ENCODE measurements at regions not wholly inside any gene's neighbourhood (a gene's known extent, or its start where the extent isn't known, plus 50 kb on each side); places are given as distances from the start of the nearest gene placed in this dataset.

GRCh38 chr9:71364186-71364955, 242.9 kb upstream of the TRPM3 start:
- Mint-ChIP-seq H3K4me1 (no peaks in the 10 kb centered on the region), H3K36me3 (ENCODE audit: low read depth) (no peaks in the 10 kb centered on the region), H3K27me3 (peaks cover 14% of the 10 kb centered on the region), H3K27ac (no peak overlapping the region), H3K4me3 (no peak overlapping the region)
- ATAC-seq (no peak), DNase-seq (no peak)
- no peaks in the 10 kb centered on the region for H3K9me3 ChIP-seq (ENCODE audit: control insufficient read depth, low read length, poor library complexity, severe bottlenecking)

DNA sequence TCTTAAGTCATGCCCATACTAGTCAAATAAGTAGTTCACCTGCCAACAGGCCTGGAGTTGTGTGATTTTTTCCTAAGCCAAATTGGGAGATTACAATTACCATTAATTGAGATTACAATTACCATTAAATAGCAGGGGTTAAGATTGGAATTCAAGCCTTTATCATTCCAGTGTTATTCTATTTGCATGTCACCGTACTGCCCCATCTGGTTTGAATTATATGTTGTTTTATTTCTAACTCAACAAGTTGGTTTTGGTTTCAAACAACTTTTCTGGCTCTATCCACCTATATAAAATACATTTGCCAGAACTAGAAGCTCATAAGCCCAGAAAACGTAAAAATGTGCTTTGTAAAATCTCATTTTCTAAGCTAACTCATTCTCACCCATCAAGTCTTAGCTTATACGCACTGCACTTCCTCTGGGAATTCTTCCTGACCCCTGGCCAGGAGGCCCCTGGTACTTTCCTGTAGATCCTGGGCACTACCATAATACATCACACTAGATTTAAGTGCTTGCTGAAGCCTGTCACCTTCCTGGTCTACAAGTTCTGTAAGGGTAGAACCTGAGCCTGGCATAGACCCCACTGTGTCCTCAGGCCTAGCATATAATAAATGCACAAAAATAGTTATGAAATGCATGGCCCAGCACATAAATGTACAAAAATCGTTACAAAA, 242.0 kb upstream of the TRPM3 start:
- Mint-ChIP-seq H3K27me3 (peaks cover 14% of the 10 kb centered on the region), H3K4me1 (peaks cover 2% of the 10 kb centered on the region), H3K27ac (no peak overlapping the region), H3K4me3 (no peak overlapping the region), H3K36me3 (ENCODE audit: low read depth) (no peaks in the 10 kb centered on the region)
- no peak for ATAC-seq
- DNase-seq: no peak
- H3K9me3 ChIP-seq (ENCODE audit: control insufficient read depth, low read length, poor library complexity, severe bottlenecking): no peaks in the 10 kb centered on the region

- H3K27me3 Mint-ChIP-seq: peaks cover 9% of the 10 kb centered on the region
- no peak overlapping the region for H3K27ac Mint-ChIP-seq
- ATAC-seq: no peak
Observed at GRCh38 chr9:71361357-71361756, 239.9 kb upstream of the TRPM3 start.

GRCh38 chr9:71357346-71357745, 235.9 kb upstream of the TRPM3 start:
- no peaks in the 10 kb centered on the region for H3K36me3 Mint-ChIP-seq (ENCODE audit: low read depth)
- H3K4me1 Mint-ChIP-seq: peaks cover 2% of the 10 kb centered on the region
- H3K9me3 ChIP-seq (ENCODE audit: control insufficient read depth, low read length, poor library complexity, severe bottlenecking): no peaks in the 10 kb centered on the region
- ATAC-seq (no peak), DNase-seq (no peak)
- no peak overlapping the region for H3K27ac Mint-ChIP-seq
- H3K27me3 Mint-ChIP-seq: peaks cover 15% of the 10 kb centered on the region
- H3K4me3 Mint-ChIP-seq: no peak overlapping the region

More at GRCh38 chr9:71361357-71361756, 239.9 kb upstream of the TRPM3 start:
- Mint-ChIP-seq H3K4me1 (peaks cover 2% of the 10 kb centered on the region), H3K4me3 (no peak overlapping the region), H3K36me3 (ENCODE audit: low read depth) (no peaks in the 10 kb centered on the region)
- DNase-seq: no peak
- H3K9me3 ChIP-seq (ENCODE audit: control insufficient read depth, low read length, poor library complexity, severe bottlenecking): no peaks in the 10 kb centered on the region

DNA sequence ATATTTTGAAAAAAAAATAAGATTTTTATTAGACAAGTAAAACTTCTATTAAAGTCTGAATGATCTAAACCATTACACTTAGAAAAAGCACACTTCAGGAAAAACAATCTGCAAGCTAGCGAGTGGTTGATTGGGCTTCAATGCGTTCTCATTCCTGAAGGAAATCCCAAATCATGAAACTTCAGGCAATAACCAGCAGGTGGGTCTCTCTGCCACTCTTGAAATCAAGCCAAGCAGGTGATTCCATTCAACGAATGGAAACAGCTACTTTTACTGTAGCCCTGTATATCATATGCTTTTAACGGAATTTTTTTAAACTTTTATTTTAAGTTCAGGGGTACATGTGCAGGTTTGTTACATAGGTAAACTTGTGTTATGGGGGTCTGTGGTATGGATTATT, 234.5 kb upstream of the TRPM3 start:
- H3K27me3 Mint-ChIP-seq: peaks cover 15% of the 10 kb centered on the region
- DNase-seq (no peak), ATAC-seq (no peak)
- H3K4me1 Mint-ChIP-seq: peaks cover 2% of the 10 kb centered on the region
- H3K9me3 ChIP-seq (ENCODE audit: control insufficient read depth, low read length, poor library complexity, severe bottlenecking): no peaks in the 10 kb centered on the region
- no peak overlapping the region for H3K27ac Mint-ChIP-seq
- no peak overlapping the region for H3K4me3 Mint-ChIP-seq
- peaks cover 2% of the 10 kb centered on the region for H3K36me3 Mint-ChIP-seq (ENCODE audit: low read depth)

- no peaks in the 10 kb centered on the region for H3K9me3 ChIP-seq (ENCODE audit: control insufficient read depth, low read length, poor library complexity, severe bottlenecking)
- Mint-ChIP-seq H3K4me1 (no peaks in the 10 kb centered on the region), H3K27ac (no peak overlapping the region), H3K4me3 (no peak overlapping the region), H3K27me3 (peaks cover 15% of the 10 kb centered on the region), H3K36me3 (ENCODE audit: low read depth) (peaks cover 2% of the 10 kb centered on the region)
- no peak for DNase-seq
- ATAC-seq: no peak
Observed at GRCh38 chr9:71353720-71354119, 232.3 kb upstream of the TRPM3 start.

DNA sequence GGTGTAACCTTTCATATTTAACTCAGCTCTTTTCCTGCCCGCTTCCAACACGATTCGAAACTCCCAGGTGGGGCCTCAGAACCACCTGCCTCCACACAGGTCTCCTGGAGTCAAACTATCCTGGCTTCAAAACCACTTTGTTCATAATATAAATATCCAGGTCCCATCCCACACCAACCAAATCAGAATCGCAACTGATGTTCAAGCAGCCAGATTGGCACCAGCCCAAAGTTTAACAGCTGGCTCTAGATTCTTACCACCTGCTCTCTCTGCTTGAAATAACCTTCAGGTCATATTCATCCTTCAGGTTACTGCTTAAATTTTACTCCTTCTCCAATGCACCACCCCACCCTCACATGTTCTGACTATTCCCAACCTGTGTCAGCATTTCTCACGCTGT, 231.4 kb upstream of the TRPM3 start:
- DNase-seq: no peak
- no peak for ATAC-seq
- no peaks in the 10 kb centered on the region for H3K9me3 ChIP-seq (ENCODE audit: control insufficient read depth, low read length, poor library complexity, severe bottlenecking)
- Mint-ChIP-seq H3K27me3 (peaks cover 15% of the 10 kb centered on the region), H3K27ac (no peak overlapping the region), H3K36me3 (ENCODE audit: low read depth) (peaks cover 2% of the 10 kb centered on the region), H3K4me1 (no peaks in the 10 kb centered on the region), H3K4me3 (no peak overlapping the region)

- no peaks in the 10 kb centered on the region for H3K9me3 ChIP-seq (ENCODE audit: control insufficient read depth, low read length, poor library complexity, severe bottlenecking)
- H3K4me1 Mint-ChIP-seq: no peaks in the 10 kb centered on the region
- no peak overlapping the region for H3K27ac Mint-ChIP-seq
- ATAC-seq (no peak), DNase-seq (no peak)
- peaks cover 2% of the 10 kb centered on the region for H3K36me3 Mint-ChIP-seq (ENCODE audit: low read depth)
- no peak overlapping the region for H3K4me3 Mint-ChIP-seq
- peaks cover 16% of the 10 kb centered on the region for H3K27me3 Mint-ChIP-seq
Observed at GRCh38 chr9:71349218-71349617, 227.8 kb upstream of the TRPM3 start.

GRCh38 chr9:71333321-71333720, 211.9 kb upstream of the TRPM3 start:
- H3K27me3 Mint-ChIP-seq: peaks cover 21% of the 10 kb centered on the region
- DNase-seq (no peak), ATAC-seq (no peak)
- H3K27ac Mint-ChIP-seq: no peak overlapping the region
- no peaks in the 10 kb centered on the region for H3K9me3 ChIP-seq (ENCODE audit: control insufficient read depth, low read length, poor library complexity, severe bottlenecking)
- no peaks in the 10 kb centered on the region for H3K36me3 Mint-ChIP-seq (ENCODE audit: low read depth)
- no peak overlapping the region for H3K4me3 Mint-ChIP-seq
- no peaks in the 10 kb centered on the region for H3K4me1 Mint-ChIP-seq

GRCh38 chr9:71331603-71332002, 210.2 kb upstream of the TRPM3 start:
- Mint-ChIP-seq H3K27me3 (peaks cover 33% of the 10 kb centered on the region), H3K4me3 (no peak overlapping the region), H3K27ac (no peak overlapping the region), H3K36me3 (ENCODE audit: low read depth) (no peaks in the 10 kb centered on the region), H3K4me1 (no peaks in the 10 kb centered on the region)
- ATAC-seq (no peak), DNase-seq (no peak)
- H3K9me3 ChIP-seq (ENCODE audit: control insufficient read depth, low read length, poor library complexity, severe bottlenecking): no peaks in the 10 kb centered on the region

DNA sequence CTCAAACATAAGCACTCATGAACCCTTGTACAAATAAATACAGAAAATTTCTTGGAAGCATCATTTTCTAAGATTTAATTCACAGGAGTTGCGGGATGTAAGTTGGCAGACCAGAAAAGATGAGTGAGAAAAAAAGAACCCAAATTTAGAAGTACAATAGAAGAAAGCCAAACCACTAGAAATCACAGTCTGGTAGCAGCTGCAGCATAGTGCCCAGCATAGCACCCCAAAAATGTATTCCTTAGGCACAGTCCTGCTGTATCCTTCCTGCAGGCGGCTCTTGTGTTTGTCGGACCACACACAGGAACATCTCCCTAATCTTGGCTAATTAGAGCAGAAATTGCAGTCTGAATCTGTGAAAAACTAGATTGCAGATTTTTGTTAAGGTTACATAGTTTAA, 208.5 kb upstream of the TRPM3 start:
- ATAC-seq: no peak
- no peak for DNase-seq
- no peak overlapping the region for H3K27ac Mint-ChIP-seq
- no peak overlapping the region for H3K4me3 Mint-ChIP-seq
- H3K4me1 Mint-ChIP-seq: no peaks in the 10 kb centered on the region
- H3K9me3 ChIP-seq (ENCODE audit: control insufficient read depth, low read length, poor library complexity, severe bottlenecking): no peaks in the 10 kb centered on the region
- H3K27me3 Mint-ChIP-seq: peaks cover 33% of the 10 kb centered on the region
- no peaks in the 10 kb centered on the region for H3K36me3 Mint-ChIP-seq (ENCODE audit: low read depth)

GRCh38 chr9:71326360-71326759, 204.9 kb upstream of the TRPM3 start:
- H3K9me3 ChIP-seq (ENCODE audit: control insufficient read depth, low read length, poor library complexity, severe bottlenecking): no peaks in the 10 kb centered on the region
- no peaks in the 10 kb centered on the region for H3K36me3 Mint-ChIP-seq (ENCODE audit: low read depth)
- H3K27me3 Mint-ChIP-seq: peaks cover 33% of the 10 kb centered on the region
- no peak overlapping the region for H3K4me3 Mint-ChIP-seq
- no peak overlapping the region for H3K27ac Mint-ChIP-seq
- H3K4me1 Mint-ChIP-seq: no peaks in the 10 kb centered on the region
- ATAC-seq (no peak), DNase-seq (no peak)

- no peak overlapping the region for H3K27ac Mint-ChIP-seq
- no peaks in the 10 kb centered on the region for H3K36me3 Mint-ChIP-seq (ENCODE audit: low read depth)
- no peaks in the 10 kb centered on the region for H3K9me3 ChIP-seq (ENCODE audit: control insufficient read depth, low read length, poor library complexity, severe bottlenecking)
- ATAC-seq (no peak), DNase-seq (no peak)
- peaks cover 28% of the 10 kb centered on the region for H3K27me3 Mint-ChIP-seq
- H3K4me3 Mint-ChIP-seq: no peak overlapping the region
- no peaks in the 10 kb centered on the region for H3K4me1 Mint-ChIP-seq
Observed at GRCh38 chr9:71323357-71323756, 201.9 kb upstream of the TRPM3 start.

DNA sequence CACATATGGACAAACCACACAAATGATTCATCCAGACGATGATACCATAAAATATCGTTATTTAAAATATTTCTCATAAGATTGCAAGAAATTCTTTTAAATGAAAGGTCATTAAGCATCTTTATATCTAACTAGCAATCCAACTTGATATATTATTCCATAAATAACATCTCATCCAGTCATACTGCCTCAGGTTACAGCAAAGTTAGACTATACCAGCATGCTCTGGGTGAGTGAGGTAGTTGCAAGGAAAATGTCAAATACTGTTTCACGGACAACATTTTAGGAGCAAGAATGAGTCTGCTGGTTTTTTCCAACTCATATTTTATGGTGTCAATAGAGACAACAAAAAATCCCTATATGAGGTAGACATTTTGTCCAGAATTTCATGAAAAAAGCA, 200.9 kb upstream of the TRPM3 start:
- DNase-seq (no peak), ATAC-seq (no peak)
- Mint-ChIP-seq H3K27ac (no peak overlapping the region), H3K36me3 (ENCODE audit: low read depth) (no peaks in the 10 kb centered on the region), H3K4me1 (no peaks in the 10 kb centered on the region), H3K4me3 (no peak overlapping the region), H3K27me3 (peaks cover 20% of the 10 kb centered on the region)
- H3K9me3 ChIP-seq (ENCODE audit: control insufficient read depth, low read length, poor library complexity, severe bottlenecking): no peaks in the 10 kb centered on the region
